Stimulated activated CD8-positive, alpha-beta memory T cell treated with anti-CD3 and anti-CD28 coated beads, Interleukin-15, amount 100 ng/mL, for 1 hour (primary cell): ENCODE measurements at regions not wholly inside any gene's neighbourhood (a gene's known extent, or its start where the extent isn't known, plus 50 kb on each side); places are given as distances from the start of the nearest gene placed in this dataset.

Experiments used
- DNase-seq: peaks from one replicate; pipeline ENCODE4 v3.0.0-alpha.2; 2020; ENCODE audit warnings: low read depth

- no peak for DNase-seq
Observed at GRCh38 chr11:81174646-81175330, 1558.9 kb downstream of the FAM181B start.

DNA sequence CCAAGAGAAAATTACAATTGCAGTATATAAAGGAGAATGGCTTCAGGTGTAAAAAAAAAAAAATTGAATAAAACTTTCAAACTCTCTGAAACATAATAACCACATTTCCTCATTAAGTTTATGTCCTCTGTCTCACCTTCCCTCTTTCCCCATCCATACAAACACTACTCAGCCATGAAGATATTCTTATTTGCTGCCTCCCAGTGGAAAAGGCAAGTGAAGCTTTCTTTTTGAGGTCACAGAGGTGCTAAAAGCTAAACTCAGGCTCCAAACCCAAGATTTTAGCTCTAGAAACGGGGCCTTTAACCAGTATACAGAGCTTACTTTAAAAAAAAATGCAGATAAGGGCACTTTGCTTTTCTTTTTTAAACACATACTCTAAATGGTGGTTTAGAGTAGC, 1568.5 kb downstream of the FAM181B start:
- no peak for DNase-seq

DNA sequence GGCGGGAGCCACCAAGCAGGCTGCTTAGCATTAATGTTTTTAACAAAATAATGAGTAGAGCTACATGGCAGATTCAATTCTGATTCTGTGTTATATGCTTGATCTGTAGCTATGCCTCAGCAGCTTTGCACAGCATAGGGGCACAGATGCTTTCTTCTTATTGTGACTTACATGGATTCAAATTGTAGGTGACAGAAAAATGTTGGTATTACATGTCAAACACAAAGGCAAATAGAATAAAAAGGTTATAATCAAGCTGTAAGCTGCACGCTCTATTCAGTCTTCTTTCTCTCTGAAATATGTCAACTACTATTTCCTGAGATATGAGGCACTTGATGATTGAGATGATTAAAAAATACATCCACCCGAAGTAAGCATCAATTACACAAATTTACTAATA, 1573.8 kb downstream of the FAM181B start:
- DNase-seq, result no peak

DNA sequence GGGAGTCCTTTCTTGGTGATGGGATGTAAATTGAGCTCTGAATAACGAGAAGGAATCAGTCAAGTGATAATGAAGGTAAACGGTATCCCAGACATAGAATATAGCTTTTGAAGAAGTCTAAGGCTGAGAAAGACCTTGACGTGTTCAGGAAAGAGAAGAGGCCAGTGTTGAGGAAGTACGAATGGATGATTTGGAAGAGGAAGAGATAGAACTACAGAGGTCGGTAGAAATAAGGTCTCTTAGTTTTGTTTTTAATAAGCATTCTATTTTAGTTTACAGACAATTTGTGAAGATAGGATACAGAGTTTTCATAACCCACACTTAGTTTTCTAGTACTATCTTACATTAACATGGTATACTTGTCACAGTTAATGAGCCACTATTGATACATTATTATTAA, 1598.1 kb downstream of the FAM181B start:
- DNase-seq, result no peak

GRCh38 chr11:81129618-81130017, 1604.0 kb downstream of the FAM181B start:
- no peak for DNase-seq

- no peak for DNase-seq
Observed at GRCh38 chr11:81112718-81113117, 1620.9 kb downstream of the FAM181B start.

DNA sequence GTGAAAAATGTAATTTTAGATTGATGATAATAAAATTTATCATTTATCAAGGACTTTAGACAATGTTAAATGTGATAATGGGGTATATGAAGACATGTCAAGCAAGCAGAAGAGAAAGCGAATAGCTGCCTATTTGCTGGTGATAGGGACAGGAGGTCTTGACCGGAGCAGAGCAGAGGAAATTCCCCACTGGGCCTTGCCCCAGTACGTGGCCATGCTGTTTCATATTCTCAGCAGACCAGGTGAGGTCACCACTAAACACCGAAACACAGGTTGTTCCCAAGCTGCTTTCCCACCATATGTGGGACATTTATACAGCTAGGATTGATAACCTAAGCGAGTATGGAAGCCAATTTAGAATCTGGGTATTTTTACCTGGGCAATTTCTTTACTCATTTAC, 1629.6 kb downstream of the FAM181B start:
- DNase-seq, result no peak

DNA sequence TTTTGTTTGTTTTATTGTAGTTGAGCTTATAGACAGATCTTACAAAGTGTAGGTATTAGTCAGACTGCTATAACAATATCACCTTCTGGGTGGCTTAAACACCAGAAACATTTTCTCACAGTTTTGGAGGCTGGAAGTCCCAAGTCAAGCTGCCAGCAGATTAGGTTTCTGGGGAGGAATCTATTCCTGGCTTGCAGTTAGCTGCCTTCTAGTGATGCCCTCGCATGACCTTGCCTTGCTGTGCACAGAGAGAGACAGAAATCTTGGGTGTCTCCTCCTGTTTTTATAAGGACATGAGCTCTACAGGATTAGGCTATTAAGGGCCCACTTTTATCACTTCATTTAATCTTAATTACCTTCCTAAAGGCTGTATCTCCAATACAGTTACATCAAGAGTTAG, 1635.2 kb downstream of the FAM181B start:
- no peak for DNase-seq

DNA sequence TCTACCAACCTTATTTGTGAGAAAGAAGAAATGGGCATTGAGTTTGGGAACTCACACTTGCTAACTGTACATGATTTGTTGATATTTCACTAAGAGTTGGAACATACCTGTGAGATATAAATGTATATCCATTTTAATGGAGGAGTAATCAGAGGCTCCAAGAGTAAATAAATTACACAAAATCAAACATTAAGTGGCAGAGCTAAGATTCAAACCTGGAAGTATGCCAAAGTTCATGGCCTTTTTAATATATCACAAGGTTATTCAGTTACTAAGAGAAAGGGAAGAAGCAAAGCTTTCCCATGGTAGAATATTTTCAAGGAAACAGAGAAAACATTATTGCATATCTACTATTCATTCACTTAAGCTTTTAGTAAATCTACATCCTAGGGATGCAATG, 1641.1 kb downstream of the FAM181B start:
- no peak for DNase-seq

GRCh38 chr11:81089242-81089641, 1644.4 kb downstream of the FAM181B start:
- no peak for DNase-seq

DNA sequence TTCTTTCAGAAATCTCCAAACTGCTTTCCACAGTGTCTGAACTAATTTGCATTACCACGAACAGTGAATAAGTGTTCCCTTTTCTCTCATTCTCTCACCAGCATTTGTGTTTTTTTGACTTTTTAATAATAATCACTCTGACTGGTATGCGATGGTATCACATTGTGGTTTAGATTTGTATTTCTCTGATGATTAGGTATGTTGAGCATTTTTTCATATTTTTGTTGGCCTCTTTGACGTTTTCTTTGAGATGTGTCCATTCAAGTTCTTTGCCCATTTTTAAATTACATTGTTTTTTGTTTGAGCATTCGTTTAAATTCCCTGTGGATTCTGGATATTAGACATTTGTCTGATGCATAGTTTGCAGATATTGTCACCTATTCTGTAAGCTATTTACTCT, 1639.6 kb upstream of the TENM4 start:
- DNase-seq, result no peak

DNA sequence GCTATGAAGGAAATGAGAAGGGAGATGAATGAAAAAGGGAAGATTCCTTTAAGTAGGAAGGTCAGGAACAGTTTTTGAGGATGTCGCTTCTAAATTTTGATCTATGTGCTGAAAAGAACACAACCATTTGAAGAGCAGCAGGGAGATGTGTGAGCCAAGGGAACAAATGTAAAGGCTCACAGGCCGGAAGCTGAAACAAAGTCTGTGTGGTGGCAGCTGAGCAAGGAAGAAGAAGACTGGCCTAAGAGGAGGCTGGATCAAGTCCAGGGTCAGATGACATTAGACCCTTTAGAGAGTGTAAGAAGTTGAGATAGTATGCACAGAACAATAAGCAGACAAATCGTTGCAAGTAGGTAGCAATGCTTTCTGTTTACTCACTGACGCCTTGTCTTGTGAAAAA, 1631.4 kb upstream of the TENM4 start:
- no peak for DNase-seq

GRCh38 chr11:81071606-81072005, 1630.8 kb upstream of the TENM4 start:
- DNase-seq, result no peak

- DNase-seq, result no peak
Observed at GRCh38 chr11:81070948-81071347, 1630.1 kb upstream of the TENM4 start.

- no peak for DNase-seq
Observed at GRCh38 chr11:81059356-81059755, 1618.5 kb upstream of the TENM4 start.

GRCh38 chr11:81052344-81053158, 1611.7 kb upstream of the TENM4 start:
- DNase-seq, result no peak

DNA sequence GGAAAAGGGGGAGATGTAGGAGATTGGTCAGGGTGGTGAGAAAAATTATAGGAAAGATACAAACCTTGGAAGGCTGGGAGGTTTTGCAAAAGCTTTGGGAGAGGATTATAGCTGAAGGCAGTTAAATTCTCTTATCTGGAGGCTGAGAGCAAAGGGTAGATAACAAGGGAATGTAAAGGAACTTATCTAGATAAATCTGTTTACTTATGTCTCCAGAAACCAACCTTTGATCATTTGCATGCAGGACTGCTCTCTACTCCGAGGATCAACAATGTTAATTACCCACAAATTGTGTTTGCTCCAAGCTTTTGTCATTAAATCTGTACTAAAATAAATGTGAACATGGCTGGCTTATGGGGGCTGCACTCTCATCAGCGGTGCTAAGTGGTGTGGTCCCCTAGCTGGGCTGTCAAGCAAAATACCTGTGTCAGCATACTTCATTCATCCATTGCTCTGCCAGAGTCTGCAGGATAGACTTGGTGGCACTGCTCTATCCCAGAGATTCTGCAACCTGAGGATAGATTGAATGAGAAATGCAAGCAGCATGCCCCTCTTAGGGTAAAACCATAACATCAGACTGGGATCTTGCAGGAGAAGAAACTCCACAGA, 1599.2 kb upstream of the TENM4 start:
- DNase-seq, result no peak

- DNase-seq, result no peak
Observed at GRCh38 chr11:81036168-81036870, 1595.5 kb upstream of the TENM4 start.

DNA sequence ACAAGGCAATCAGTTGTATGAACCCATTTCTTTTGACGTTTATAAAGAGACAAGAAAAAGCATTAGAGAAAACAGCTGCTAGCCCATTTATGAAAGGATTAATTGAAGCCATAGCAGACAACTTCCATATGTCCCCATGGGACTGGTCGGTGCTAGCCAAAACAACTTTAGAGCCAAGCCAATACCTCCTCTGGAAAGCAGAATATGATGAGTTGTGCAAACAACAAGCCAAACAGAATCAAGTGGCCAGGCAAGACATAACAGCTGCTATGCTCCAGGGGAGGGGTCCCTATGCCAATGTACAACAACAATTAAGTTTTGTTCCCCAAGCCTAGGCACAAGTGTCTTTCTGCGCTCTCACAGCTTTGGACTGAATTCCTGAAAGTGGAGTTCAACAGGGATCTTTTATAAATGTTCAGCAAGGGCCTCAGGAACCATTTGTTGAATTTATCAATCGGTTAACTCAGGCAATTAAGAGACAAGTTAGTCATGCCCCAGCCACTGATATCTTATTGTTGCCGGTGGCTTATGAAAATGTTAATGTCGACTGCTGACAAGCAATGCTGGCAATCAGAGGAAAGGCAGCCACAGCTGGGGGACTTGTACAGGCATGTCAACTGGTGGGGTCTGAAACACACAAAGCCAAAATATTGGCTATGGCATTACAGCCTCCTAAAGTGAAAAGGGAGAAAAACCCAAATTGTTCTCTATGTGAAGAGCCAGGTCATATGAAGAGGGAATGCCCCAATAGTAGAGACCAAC, 1593.1 kb upstream of the TENM4 start:
- DNase-seq, result no peak

DNA sequence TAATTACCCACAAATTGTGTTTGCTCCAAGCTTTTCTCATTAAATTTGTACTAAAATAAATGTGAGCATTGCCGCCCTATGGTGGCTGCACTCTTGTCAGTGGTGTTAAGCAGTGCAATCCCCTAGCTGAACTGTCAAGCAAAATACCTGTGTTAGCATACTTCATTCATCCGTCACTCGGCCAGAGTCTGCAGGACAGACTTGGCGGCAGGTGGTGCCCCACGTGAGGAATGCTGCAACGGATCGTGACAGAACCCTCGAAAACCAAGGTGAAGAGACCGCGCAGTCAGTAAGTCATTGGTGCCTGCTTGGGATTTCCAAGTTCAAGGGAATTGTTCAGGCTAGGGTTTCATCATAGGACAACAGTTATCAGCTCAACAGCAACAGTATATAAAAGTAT, 1592.1 kb upstream of the TENM4 start:
- DNase-seq, result no peak

- no peak for DNase-seq
Observed at GRCh38 chr11:81030186-81030585, 1589.4 kb upstream of the TENM4 start.

- no peak for DNase-seq
Observed at GRCh38 chr11:81026032-81026431, 1585.2 kb upstream of the TENM4 start.
